HEK293T (cell line): ENCODE measurements at regions not wholly inside any gene's neighbourhood (a gene's known extent, or its start where the extent isn't known, plus 50 kb on each side); places are given as distances from the start of the nearest gene placed in this dataset.

Experiments used
- CTCF ChIA-PET: fragments of 350-600 bp; formaldehyde crosslinking; extraction: SDS; loops from one replicate; lab custom pipeline; 2021; ENCODE audit warnings: antibody characterized with exemption, inconsistent platforms; lab: Yijun Ruan, JAX
- POLR2A ChIA-PET: fragments of 350-600 bp; formaldehyde crosslinking; extraction: SDS; loops from one replicate; lab custom pipeline; 2020; ENCODE audit warnings: antibody characterized with exemption, inconsistent platforms; lab: Yijun Ruan, JAX
- DNase-seq: peaks from one replicate; pipeline ENCODE4 v3.0.0; 2012; ENCODE audit warnings: mixed read lengths; ENCODE audit errors: extremely low spot score
- ARNT ChIP-seq: fragments of 450-650 bp; IDR thresholded peaks from 2 replicates; pipeline ENCODE4 v1.6.1; 2017; ENCODE audit warnings: mild to moderate bottlenecking
- BHLHE40 ChIP-seq: fragments of 450-650 bp; IDR thresholded peaks from 2 replicates; pipeline ENCODE4 v1.6.1; 2016; ENCODE audit warnings: mild to moderate bottlenecking, moderate library complexity, borderline replicate concordance
- CTBP1 ChIP-seq: fragments of 450-650 bp; IDR thresholded peaks from 2 replicates; pipeline ENCODE4 v1.6.1; 2016; ENCODE audit warnings: borderline replicate concordance
- ELF4 ChIP-seq: fragments of 450-650 bp; IDR thresholded peaks from 2 replicates; pipeline ENCODE4 v1.6.1; 2017; ENCODE audit warnings: antibody characterized with exemption
- FOXA1 ChIP-seq: fragments of 450-650 bp; IDR thresholded peaks from 2 replicates; pipeline ENCODE4 v1.6.1; 2016; ENCODE audit warnings: mild to moderate bottlenecking
- FOXK2 ChIP-seq: fragments of 450-650 bp; IDR thresholded peaks from 2 replicates; pipeline ENCODE4 v1.6.1; 2016; ENCODE audit warnings: mild to moderate bottlenecking
- FOXM1 ChIP-seq: fragments of 450-650 bp; IDR thresholded peaks from 2 replicates; pipeline ENCODE4 v1.6.1; 2017; ENCODE audit warnings: mild to moderate bottlenecking, borderline replicate concordance
- HDGF ChIP-seq: fragments of 450-650 bp; IDR thresholded peaks from 2 replicates; pipeline ENCODE4 v1.6.1; 2017; ENCODE audit warnings: antibody characterized with exemption, borderline replicate concordance
- L3MBTL2 ChIP-seq: fragments of 450-650 bp; conservative IDR thresholded peaks from 2 replicates; pipeline ENCODE4 v1.6.1; 2016; ENCODE audit warnings: mild to moderate bottlenecking
- LEF1 ChIP-seq: fragments of 450-650 bp; IDR thresholded peaks from 2 replicates; pipeline ENCODE4 v1.6.1; 2017; ENCODE audit warnings: mild to moderate bottlenecking, borderline replicate concordance
- NFRKB ChIP-seq: fragments of 450-650 bp; IDR thresholded peaks from 2 replicates; pipeline ENCODE4 v1.6.1; 2016; ENCODE audit warnings: mild to moderate bottlenecking, moderate library complexity
- PKNOX1 ChIP-seq: fragments of 450-650 bp; IDR thresholded peaks from 2 replicates; pipeline ENCODE4 v1.6.1; 2016
- SP1 ChIP-seq: fragments of 450-650 bp; IDR thresholded peaks from 2 replicates; pipeline ENCODE4 v1.6.1; 2017
- SUZ12 ChIP-seq: fragments of 450-650 bp; IDR thresholded peaks from 2 replicates; pipeline ENCODE4 v1.6.1; 2016; ENCODE audit warnings: mild to moderate bottlenecking
- TARDBP ChIP-seq: fragments of 450-650 bp; IDR thresholded peaks from 2 replicates; pipeline ENCODE4 v1.6.1; 2016
- ZNF384 ChIP-seq: fragments of 450-650 bp; IDR thresholded peaks from 2 replicates; pipeline ENCODE4 v1.6.1; 2016

GRCh38 chr13:60334310-60334709, 62.7 kb upstream of the TDRD3 start:
- CTCF ChIA-PET, result no interaction called here
- POLR2A ChIA-PET, result no interaction called here

GRCh38 chr13:60335531-60335930, 61.5 kb upstream of the TDRD3 start:
- TF ChIP-seq FOXM1 (no peak), FOXA1 (no peak), ELF4 (no peak), PKNOX1 (no peak), CTBP1 (no peak), L3MBTL2 (no peak), SUZ12 (no peak), HDGF (no peak), BHLHE40 (no peak), TARDBP (no peak), ZNF384 (no peak), LEF1 (no peak), ARNT (no peak), FOXK2 (no peak), NFRKB (no peak), SP1 (no peak)
- POLR2A ChIA-PET, result no interaction called here
- CTCF ChIA-PET, result interaction anchor here (0.6 to 0.7 kb wide), 2 partner anchors 53 to 1222 kb away, joined by 3 read pairs; no protein-coding TSS in a partner anchor
- no peak for DNase-seq

More at GRCh38 chr13:60334310-60334709, 62.7 kb upstream of the TDRD3 start:
- no peak for TF ChIP-seq FOXA1
- no peak for TF ChIP-seq PKNOX1
- no peak for TF ChIP-seq ELF4
- no peak for TF ChIP-seq LEF1
- no peak for TF ChIP-seq ZNF384
- no peak for TF ChIP-seq NFRKB
- no peak for TF ChIP-seq SP1
- DNase-seq, result no peak

GRCh38 chr13:60338754-60339153, 58.3 kb upstream of the TDRD3 start:
- CTCF ChIA-PET, result no interaction called here
- DNase-seq, result no peak
- TF ChIP-seq FOXA1, result no peak
- no peak for TF ChIP-seq FOXM1
- no peak for TF ChIP-seq PKNOX1
- no peak for TF ChIP-seq BHLHE40
- no peak for TF ChIP-seq CTBP1
- TF ChIP-seq LEF1, result no peak
- no peak for TF ChIP-seq L3MBTL2
- TF ChIP-seq ZNF384, result no peak
- POLR2A ChIA-PET, result no interaction called here

GRCh38 chr13:60343978-60344377, 53.0 kb upstream of the TDRD3 start:
- POLR2A ChIA-PET, result no interaction called here
- CTCF ChIA-PET, result no interaction called here
- DNase-seq, result no peak
- TF ChIP-seq L3MBTL2, result no peak
- TF ChIP-seq SUZ12, result no peak
- TF ChIP-seq PKNOX1, result no peak
- TF ChIP-seq ELF4, result no peak
- TF ChIP-seq ARNT, result no peak
- no peak for TF ChIP-seq LEF1
- TF ChIP-seq NFRKB, result no peak

- ChIA-PET POLR2A (no interaction called here), CTCF (no interaction called here)
- no peak for DNase-seq
- no peak for TF ChIP-seq PKNOX1
- no peak for TF ChIP-seq FOXA1
- no peak for TF ChIP-seq ZNF384
- no peak for TF ChIP-seq SP1
- TF ChIP-seq ELF4, result no peak
- no peak for TF ChIP-seq CTBP1
- no peak for TF ChIP-seq SUZ12
- no peak for TF ChIP-seq FOXM1
- TF ChIP-seq LEF1, result no peak
- no peak for TF ChIP-seq BHLHE40
- no peak for TF ChIP-seq HDGF
- no peak for TF ChIP-seq FOXK2
These were observed 49.8 kb upstream of the TDRD3 start for GRCh38 chr13:60347174-60347573.
